Trophoblast cell (in vitro differentiated cells and primary cell): ENCODE measurements at regions not wholly inside any gene's neighbourhood (a gene's known extent, or its start where the extent isn't known, plus 50 kb on each side); places are given as distances from the start of the nearest gene placed in this dataset.

Experiments
- DNase-seq, 2 donors: peaks; one replicate each; pipeline ENCODE4 v3.0.0-alpha.2; 2016
- H2AFZ ChIP-seq: 2 replicates; pipeline ENCODE4 v1.6.1; 2013; ENCODE audit warnings: low read length, moderate library complexity, mild to moderate bottlenecking; ENCODE audit not compliant: insufficient read depth, poor library complexity
- H2AK5ac ChIP-seq: 2 replicates; pipeline ENCODE4 v1.6.1; 2013; ENCODE audit warnings: mild to moderate bottlenecking, low read length
- H2BK120ac ChIP-seq: 2 replicates; pipeline ENCODE4 v1.6.1; 2013; ENCODE audit warnings: low read length, mild to moderate bottlenecking, moderate library complexity; ENCODE audit not compliant: insufficient read depth, poor library complexity
- H2BK12ac ChIP-seq: 2 replicates; pipeline ENCODE4 v1.6.1; 2013; ENCODE audit warnings: mild to moderate bottlenecking, low read length, moderate library complexity
- H2BK5ac ChIP-seq: 2 replicates; pipeline ENCODE4 v1.6.1; 2013; ENCODE audit warnings: low read length, low read depth, moderate library complexity, mild to moderate bottlenecking; ENCODE audit not compliant: poor library complexity
- H3K14ac ChIP-seq: 2 replicates; pipeline ENCODE4 v1.6.1; 2013; ENCODE audit warnings: mild to moderate bottlenecking, low read length
- H3K18ac ChIP-seq: 2 replicates; pipeline ENCODE4 v1.6.1; 2013; ENCODE audit warnings: mild to moderate bottlenecking, low read length
- H3K23ac ChIP-seq: 2 replicates; pipeline ENCODE4 v1.6.1; 2013; ENCODE audit warnings: low read length
- H3K27ac ChIP-seq: 2 replicates; pipeline ENCODE4 v1.5.1; 2013; ENCODE audit warnings: low read depth, mild to moderate bottlenecking, inconsistent platforms, low read length, moderate library complexity
- H3K27me3 ChIP-seq: 2 replicates; pipeline ENCODE4 v1.6.1; 2013; ENCODE audit warnings: inconsistent platforms, mild to moderate bottlenecking, low read length, moderate library complexity; ENCODE audit not compliant: insufficient read depth
- H3K36me3 ChIP-seq, 2 experiments: 1 replicate in 1 of 2; 2 replicates in 1 of 2; pipeline ENCODE4 v1.6.1; 2013; ENCODE audit warnings: low read length in 2 of 2, mild to moderate bottlenecking in 2 of 2, moderate library complexity in 1 of 2; ENCODE audit not compliant: insufficient read depth in 2 of 2, control insufficient read depth in 1 of 2
- H3K4ac ChIP-seq: 2 replicates; pipeline ENCODE4 v1.6.1; 2013; ENCODE audit warnings: low read depth, mild to moderate bottlenecking, low read length, moderate library complexity
- H3K4me1 ChIP-seq, 2 experiments: 1 replicate in 1 of 2; 2 replicates in 1 of 2; pipeline ENCODE4 v1.6.1; 2013; ENCODE audit warnings: low read length in 2 of 2, mild to moderate bottlenecking in 2 of 2, moderate library complexity in 1 of 2; ENCODE audit not compliant: insufficient read depth in 2 of 2, control insufficient read depth in 1 of 2
- H3K4me2 ChIP-seq: 2 replicates; pipeline ENCODE4 v1.6.1; 2013; ENCODE audit warnings: inconsistent platforms, mild to moderate bottlenecking, low read length, moderate library complexity
- H3K4me3 ChIP-seq: 2 replicates; pipeline ENCODE4 v1.5.1; 2013; ENCODE audit warnings: mild to moderate bottlenecking, low read depth, low read length, inconsistent platforms
- H3K79me1 ChIP-seq: one replicate; pipeline ENCODE4 v1.6.1; 2013; ENCODE audit warnings: low read length
- H3K79me2 ChIP-seq: 2 replicates; pipeline ENCODE4 v1.6.1; 2013; ENCODE audit warnings: low read length, mild to moderate bottlenecking; ENCODE audit not compliant: control insufficient read depth, insufficient read depth, poor library complexity
- H3K9ac ChIP-seq: 2 replicates; pipeline ENCODE4 v1.6.1; 2013; ENCODE audit warnings: mild to moderate bottlenecking, low read length
- H3K9me3 ChIP-seq: 2 replicates; pipeline ENCODE4 v1.6.1; 2013; ENCODE audit warnings: low read depth, mild to moderate bottlenecking, control low read depth, inconsistent platforms, low read length; ENCODE audit not compliant: insufficient read depth
- H4K12ac ChIP-seq: 2 replicates; pipeline ENCODE4 v1.6.1; 2013; ENCODE audit warnings: low read depth, mild to moderate bottlenecking, low read length, moderate library complexity
- H4K8ac ChIP-seq: 2 replicates; pipeline ENCODE4 v1.6.1; 2013; ENCODE audit warnings: low read depth, mild to moderate bottlenecking, low read length, moderate library complexity
- H4K91ac ChIP-seq: one replicate; pipeline ENCODE4 v1.6.1; 2013; ENCODE audit warnings: low read depth, mild to moderate bottlenecking, low read length, moderate library complexity
- WGBS: extraction: QIAGEN DNeasy Blood & Tissue Kit; methylation state at CpG from one replicate; pipeline ENCODE4 v1.1.7; 2013; ENCODE audit warnings: missing lambda C conversion rate; ENCODE audit not compliant: insufficient read length, insufficient coverage; ENCODE audit errors: extremely low coverage; 5-methylcytosine and 5-hydroxymethylcytosine counted together

GRCh38 chr2:176820371-176820932 is 392.1 kb upstream of the HNRNPA3 start:
- Histone ChIP-seq H3K18ac (no peak overlapping the region), H2AFZ (no peak overlapping the region), H4K8ac (no peak overlapping the region), H3K4me2 (no peak overlapping the region), H3K9me3 (no peaks in the 10 kb centered on the region), H3K36me3 (no peaks in the 10 kb centered on the region), H4K12ac (no peak overlapping the region), H4K91ac (no peak overlapping the region), H3K4me1 (no peaks in the 10 kb centered on the region), H3K27me3 (no peaks in the 10 kb centered on the region), H3K14ac (no peak overlapping the region), H3K23ac (no peak overlapping the region), H3K4ac (no peak overlapping the region), H3K27ac (no peak overlapping the region), H3K4me3 (no peak overlapping the region), H3K79me2 (no peaks in the 10 kb centered on the region), H2BK5ac (no peak overlapping the region), H3K79me1 (no peaks in the 10 kb centered on the region), H3K9ac (no peak overlapping the region), H2BK12ac (no peak overlapping the region), H2AK5ac (no peak overlapping the region), H2BK120ac (no peak overlapping the region)
- no peak for DNase-seq

DNA sequence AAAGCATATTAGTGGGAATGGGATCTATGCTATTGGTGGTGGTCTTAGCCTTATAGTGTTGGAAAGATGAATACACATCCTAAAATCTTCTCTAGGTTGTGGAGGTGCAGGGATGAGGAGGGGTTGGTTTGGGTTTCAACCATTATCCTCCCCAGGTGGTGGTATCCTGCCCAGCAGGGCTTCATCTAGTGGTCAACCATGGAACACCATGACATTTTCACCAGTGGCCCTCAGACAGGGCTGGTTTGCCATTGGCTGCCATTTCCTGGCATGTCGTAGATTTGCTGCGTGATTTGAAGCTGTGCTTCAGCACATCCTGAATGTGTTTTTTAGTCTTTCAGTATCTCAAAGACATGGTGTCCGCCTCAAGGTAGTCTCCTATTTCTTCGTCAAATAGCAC is 391.2 kb upstream of the HNRNPA3 start:
- Histone ChIP-seq H2BK12ac (no peak overlapping the region), H3K4me3 (no peak overlapping the region), H3K18ac (no peak overlapping the region), H3K36me3 (no peaks in the 10 kb centered on the region), H2AFZ (no peak overlapping the region), H3K23ac (no peak overlapping the region), H4K12ac (no peak overlapping the region), H2BK5ac (no peak overlapping the region), H3K4ac (no peak overlapping the region), H4K8ac (no peak overlapping the region), H3K9me3 (no peaks in the 10 kb centered on the region), H4K91ac (no peak overlapping the region), H3K9ac (no peak overlapping the region), H2BK120ac (no peak overlapping the region), H3K79me1 (no peaks in the 10 kb centered on the region), H3K27ac (no peak overlapping the region), H3K4me1 (no peaks in the 10 kb centered on the region), H2AK5ac (no peak overlapping the region), H3K79me2 (no peaks in the 10 kb centered on the region), H3K4me2 (no peak overlapping the region), H3K27me3 (no peaks in the 10 kb centered on the region), H3K14ac (no peak overlapping the region)
- DNase-seq: no peak
- no CpG with 5 or more reads among the region's 4 CpGs for whole genome bisulfite sequencing

DNA sequence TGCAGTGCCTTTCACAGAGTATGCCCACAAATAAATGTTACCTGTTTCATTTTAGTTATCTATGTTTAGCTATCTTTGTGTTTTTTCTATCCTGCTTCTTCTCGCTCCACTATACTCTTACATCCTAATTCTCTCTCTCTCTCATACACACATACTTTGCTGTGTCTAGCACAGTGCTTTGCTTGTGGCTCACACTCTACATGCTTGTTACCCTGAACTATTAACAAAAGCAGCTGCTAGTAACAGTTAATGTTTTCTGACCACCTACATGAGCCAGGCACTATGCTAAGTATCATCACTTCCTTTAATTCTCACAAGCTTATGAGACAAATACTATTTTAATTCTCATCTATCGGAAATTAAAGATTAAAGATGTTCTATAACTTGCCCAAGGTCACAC is 390.5 kb upstream of the HNRNPA3 start:
- Histone ChIP-seq H4K91ac (no peak overlapping the region), H4K8ac (no peak overlapping the region), H3K4me3 (no peak overlapping the region), H3K9ac (no peak overlapping the region), H2AFZ (no peak overlapping the region), H3K79me1 (no peaks in the 10 kb centered on the region), H3K14ac (no peak overlapping the region), H3K23ac (no peak overlapping the region), H4K12ac (no peak overlapping the region), H3K36me3 (no peaks in the 10 kb centered on the region), H3K27me3 (no peaks in the 10 kb centered on the region), H3K79me2 (no peaks in the 10 kb centered on the region), H3K18ac (no peak overlapping the region), H2AK5ac (no peak overlapping the region), H3K4me2 (no peak overlapping the region), H3K9me3 (no peaks in the 10 kb centered on the region), H2BK12ac (no peak overlapping the region), H2BK5ac (no peak overlapping the region), H3K27ac (no peak overlapping the region), H2BK120ac (no peak overlapping the region), H3K4me1 (no peaks in the 10 kb centered on the region), H3K4ac (no peak overlapping the region)
- no CpG with 5 or more reads among the region's 2 CpGs for WGBS
- DNase-seq: no peak

DNA sequence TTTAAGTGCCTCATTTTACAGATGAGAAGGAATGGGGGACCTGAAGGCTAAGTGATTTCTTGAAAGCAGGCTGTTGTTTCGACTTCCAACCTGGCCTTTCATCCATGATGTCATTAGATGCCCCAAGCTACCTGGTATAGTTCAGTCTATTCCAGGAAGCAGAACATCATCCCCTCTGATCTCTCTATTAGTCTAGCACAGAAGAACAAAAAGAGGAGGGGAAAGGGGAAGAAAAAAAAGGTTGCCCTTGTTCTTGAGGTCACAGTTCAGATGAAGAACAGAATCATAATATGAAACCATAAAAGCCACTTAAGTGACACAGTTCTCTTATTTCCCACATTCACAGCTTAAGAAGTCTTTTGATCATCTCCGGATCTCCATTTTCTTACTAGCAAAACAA is 386.2 kb upstream of the HNRNPA3 start:
- H2BK5ac ChIP-seq: no peak overlapping the region
- no peaks in the 10 kb centered on the region for H3K4me1 ChIP-seq
- H3K4ac ChIP-seq: no peak overlapping the region
- no peak overlapping the region for H2BK12ac ChIP-seq
- no peak overlapping the region for H3K4me3 ChIP-seq
- H2BK120ac ChIP-seq: no peak overlapping the region
- no peak overlapping the region for H4K8ac ChIP-seq
- H2AK5ac ChIP-seq: no peak overlapping the region
- no peak overlapping the region for H3K9ac ChIP-seq
- no peaks in the 10 kb centered on the region for H3K36me3 ChIP-seq
- no peak for DNase-seq
- H4K12ac ChIP-seq: no peak overlapping the region
- H3K9me3 ChIP-seq: no peaks in the 10 kb centered on the region
- no peaks in the 10 kb centered on the region for H3K79me2 ChIP-seq
- no peak overlapping the region for H3K27ac ChIP-seq
- no peak overlapping the region for H3K23ac ChIP-seq
- H3K4me2 ChIP-seq: no peak overlapping the region
- H3K79me1 ChIP-seq: no peaks in the 10 kb centered on the region
- H3K27me3 ChIP-seq: no peaks in the 10 kb centered on the region
- no peak overlapping the region for H4K91ac ChIP-seq
- H2AFZ ChIP-seq: no peak overlapping the region
- no peak overlapping the region for H3K18ac ChIP-seq
- no peak overlapping the region for H3K14ac ChIP-seq
- no CpG with 5 or more reads among the region's 2 CpGs for whole genome bisulfite sequencing
